NCI-H748 treated with DMSO at 0.1 percent for 48 hours (cell line): ENCODE measurements at regions not wholly inside any gene's neighbourhood (a gene's known extent, or its start where the extent isn't known, plus 50 kb on each side); places are given as distances from the start of the nearest gene placed in this dataset.

Experiments used
- DNase-seq: peaks from one replicate; lab custom pipeline; 2025; lab: John Stamatoyannopoulos, UW

DNA sequence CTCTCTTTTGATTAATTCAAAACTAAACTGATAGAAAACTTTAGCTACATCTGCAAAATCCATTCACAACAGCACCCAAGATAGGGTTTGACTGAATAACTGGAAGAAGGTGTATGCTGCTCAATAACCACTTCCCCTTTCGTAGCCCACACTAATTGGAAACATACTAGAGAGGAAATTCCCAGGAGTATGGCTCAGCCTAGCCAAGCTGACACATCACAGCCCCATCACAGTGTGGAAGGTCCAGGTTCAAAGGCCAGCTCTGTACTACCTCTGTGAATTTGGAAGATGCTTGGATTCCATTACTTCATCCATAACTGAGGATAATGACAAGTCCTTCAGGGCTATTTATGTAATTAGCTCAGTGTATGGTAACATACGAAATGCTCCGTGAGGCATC lies 185.4 kb downstream of the FBXO15 start:
- no peak for DNase-seq

DNA sequence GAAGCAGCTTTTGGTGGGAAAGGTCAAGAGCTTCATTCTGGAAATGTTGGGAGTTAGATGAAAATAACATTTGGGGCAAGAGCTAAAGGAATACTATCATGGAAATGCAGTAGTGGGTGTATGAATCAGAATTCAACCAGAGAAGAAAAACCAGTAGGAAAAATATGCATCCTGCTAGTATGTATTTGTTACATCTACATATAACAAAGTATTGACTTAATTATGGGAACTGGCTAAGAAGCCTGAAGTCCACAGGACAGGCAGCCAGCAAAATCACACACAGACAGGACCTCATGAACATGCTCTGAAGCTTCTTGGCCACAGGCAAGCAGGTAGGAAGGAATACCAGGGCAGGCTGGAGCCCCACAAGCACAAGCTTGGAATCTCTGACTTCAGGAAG lies 185.8 kb downstream of the FBXO15 start:
- DNase-seq, result no peak

DNA sequence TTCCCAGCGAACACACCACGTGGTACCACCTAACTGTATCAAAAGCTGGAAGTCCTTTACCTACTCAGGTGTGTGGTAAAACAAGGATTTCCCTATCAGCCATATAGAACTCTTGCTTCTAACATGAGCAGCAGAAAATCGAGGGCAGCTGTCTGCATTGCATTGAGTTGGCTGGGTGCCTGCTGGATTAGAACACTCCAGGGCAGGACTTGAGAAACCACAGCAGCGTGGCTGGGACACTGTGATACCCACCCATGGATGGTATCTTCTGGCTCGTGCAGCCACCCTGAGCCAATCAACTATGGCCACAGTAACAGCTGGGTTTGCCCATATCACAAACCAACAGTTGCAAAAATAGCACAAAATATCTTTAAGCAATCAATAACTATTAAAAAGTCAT lies 188.3 kb downstream of the FBXO15 start:
- no peak for DNase-seq

DNA sequence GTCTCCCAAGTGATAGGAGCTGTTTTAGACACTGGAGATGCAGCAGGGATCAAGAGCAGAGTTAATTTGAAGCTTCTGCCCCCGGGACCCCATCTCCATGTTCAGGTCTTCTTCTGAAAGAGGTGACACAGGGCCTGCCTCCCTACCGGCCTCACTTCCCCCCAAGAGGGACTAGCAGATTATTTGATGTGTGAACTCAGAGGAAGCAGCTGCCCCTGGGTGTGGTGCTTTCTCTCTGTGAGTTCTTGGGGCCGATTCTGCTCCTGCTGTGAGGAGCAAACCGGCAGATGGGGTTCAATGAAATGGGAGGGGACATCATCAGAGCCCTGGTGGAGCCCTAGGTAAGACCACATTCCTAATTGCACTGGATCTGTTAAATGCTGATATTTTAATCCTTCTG lies 193.4 kb downstream of the FBXO15 start:
- DNase-seq, result no peak

DNA sequence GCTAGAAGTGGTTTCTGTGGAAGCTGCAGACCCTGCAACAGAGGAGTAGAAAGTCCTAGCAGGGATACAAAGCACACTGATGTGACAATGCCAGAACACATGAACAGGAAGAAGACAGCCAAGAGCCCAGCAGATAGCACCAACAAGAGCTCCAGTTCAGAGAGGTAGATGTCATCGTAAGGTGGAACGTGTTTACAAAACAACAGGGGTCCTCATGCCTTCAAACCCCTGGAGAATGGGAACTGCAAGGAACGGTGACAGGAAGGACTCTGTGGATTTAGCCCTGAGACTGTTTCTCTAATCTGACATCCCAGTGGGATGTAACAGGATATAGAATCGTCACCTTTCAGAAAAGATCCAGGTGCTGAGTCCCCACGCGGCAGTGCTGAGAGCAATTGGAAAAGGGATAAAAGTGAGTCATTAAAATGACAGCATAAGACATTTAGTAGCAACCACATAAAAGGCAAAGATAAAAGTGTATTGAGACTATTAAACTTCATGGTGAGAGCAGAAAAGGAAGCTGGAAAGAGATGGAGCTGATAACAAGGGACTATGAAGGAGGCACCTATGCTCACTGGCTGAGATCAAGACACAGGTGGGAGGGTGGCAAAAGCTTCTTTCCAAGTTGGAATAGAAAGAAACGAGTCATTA lies 195.2 kb downstream of the FBXO15 start:
- DNase-seq, result no peak

DNA sequence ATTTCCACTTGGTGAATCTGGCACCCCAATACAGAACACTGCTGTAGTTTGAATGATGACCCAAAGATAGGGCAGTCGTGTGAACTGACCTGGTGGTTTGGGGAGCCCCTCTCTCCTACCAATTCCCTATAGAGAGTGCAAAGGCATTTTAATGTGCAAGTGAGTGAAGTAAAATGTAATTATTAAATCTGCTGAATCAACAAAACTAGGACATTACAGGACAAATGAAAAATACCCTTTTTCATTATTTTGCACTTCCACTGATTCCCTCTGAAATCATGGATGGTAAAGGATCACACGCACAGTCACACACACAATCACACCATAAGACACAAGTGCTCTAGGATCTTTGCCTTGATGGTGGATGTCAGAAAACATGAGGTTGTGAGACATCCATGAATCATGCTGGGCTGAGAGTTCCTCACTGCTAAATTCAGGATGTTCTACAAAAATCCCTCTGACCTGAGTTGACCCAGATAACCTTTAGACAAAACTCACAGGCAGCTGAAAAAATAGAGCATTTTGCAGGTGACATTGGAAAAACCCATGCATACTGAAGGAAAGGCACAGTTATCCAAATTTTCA lies 197.4 kb downstream of the FBXO15 start:
- no peak for DNase-seq

DNA sequence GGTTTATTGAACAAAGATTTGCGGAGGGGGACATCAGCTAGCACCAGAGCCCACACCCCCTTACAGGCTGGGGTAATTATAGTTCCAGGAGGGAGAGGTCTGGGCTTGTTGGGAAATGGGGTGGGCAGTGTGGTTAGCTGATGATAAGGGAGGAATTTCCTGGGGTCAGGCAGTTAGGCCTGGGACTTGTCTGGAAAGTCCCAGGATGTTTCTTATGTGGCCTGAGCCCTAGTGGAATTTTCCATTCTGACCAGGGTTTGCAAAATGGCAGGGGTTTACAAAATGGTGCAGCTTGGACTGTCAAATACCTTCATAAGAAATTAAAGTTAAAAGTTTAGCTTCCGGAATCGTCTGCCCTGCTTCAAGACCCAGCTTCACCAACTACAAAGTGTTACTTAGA lies 199.1 kb downstream of the FBXO15 start:
- no peak for DNase-seq

DNA sequence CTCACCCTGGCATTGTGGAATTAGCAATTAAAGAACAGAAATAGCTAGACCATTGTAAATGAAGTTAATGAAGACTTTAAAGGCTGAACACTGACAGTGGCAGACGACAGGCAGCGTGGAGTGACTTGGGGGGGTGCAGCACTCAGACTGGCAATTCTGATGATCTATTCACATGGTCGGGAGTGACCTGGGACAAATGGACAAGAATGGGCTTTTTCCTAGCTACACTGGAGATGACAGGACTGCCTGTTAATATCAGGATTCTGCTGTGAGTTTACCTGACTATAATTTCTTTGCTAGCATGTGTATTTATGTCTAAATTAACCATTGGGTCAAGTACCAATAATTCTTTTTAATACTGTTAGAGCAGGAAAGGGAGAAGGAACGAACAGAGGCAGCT lies 199.6 kb downstream of the FBXO15 start:
- no peak for DNase-seq

DNA sequence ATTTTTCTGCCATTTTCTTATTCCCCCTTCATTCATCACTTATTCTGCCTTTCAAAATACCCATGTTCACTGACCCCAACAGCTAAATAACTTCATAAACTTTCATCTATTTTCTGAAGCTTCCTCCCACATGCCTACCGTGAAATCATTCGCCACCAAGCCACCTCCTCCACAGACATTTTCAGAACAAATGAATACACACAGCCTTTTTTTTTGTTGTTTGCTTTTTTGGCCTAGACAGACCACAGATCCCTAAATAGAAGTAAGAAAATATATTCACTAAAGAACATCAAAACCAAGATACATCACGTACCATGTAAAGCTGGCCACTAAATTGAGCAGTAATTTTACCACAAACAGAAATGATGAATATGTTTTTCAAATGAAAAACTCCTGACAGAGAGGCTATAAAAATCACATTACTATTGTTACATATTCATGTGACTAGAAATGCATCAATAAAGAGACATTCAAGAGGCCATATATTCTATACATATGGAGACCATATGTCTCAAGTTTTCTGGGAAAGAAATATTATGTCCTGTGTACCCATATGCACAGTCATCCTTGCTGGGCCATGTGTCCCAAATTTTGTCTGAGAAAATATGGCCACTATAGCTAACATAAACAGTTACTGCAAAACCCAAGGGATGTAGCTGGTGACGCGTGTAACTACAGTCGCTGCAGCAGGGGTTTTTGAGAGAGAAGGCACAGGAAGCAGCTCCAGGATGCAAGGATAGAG lies 200.3 kb downstream of the FBXO15 start:
- no peak for DNase-seq

DNA sequence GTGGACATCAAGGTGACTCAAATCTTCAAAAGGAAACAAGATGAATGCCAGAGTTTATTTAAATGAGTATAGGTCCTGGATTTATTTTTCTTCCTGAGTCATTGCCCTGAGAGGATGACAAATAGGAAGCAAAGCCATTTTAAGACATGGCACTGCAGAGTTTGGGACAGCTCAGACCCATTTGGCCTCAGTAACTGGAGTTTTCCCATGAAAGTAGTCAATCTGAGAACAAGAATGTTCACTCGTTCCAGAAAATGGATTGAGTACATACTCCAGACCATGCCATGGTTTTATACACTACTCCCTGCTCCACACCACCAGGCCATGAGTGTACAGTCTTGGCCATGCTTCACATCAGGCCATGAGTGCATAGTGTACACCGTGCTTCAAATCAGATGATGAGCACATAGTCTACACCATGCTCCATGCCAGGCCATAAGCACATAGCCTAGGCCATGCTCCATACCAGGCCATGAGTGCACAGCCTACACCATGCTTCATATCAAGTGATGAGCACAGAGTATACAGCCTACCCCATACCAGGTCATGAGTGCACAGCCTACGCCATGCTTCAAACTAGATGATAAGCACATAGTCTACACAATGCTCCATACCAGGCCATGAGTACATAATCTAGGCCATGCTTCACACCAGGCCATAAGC lies 202.4 kb downstream of the FBXO15 start:
- no peak for DNase-seq

DNA sequence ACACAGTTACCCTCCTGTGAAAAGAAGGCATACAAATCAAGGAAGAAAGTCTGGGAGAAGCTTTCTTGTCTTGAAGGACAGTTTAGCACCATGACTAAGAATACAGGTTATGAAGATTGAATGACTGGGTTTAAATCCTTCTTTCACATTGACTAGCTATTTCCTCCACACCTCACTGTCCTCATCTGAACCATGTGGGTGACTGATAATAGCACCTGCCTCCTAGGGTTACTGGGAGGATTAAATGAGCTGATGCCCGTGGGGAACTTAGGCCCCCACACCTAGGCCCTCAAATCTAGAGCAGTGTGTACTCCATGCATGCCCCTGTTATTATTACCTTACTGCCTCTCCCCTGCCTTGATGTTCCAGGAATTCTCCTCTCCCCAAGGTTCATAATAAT lies 202.9 kb downstream of the FBXO15 start:
- DNase-seq, result no peak

DNA sequence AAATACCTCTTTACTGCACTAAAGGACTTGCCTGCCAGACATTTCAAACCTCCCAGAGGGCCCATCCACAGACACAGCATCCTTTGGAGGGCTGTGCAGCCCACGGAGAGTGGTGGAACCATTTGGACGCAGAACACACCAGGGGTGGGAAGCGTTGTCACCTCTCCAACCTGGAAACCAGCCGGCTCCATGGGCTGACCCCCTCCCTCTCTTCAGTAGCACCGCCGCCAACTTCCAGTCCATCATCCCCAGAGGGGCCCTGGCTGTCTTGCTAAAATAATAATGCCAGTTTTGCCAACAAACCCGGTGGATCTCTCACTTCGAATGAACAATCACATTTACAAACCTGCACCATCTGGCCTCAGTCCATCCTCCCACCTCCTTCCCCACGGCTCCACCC lies 203.9 kb downstream of the FBXO15 start:
- DNase-seq, result no peak

DNA sequence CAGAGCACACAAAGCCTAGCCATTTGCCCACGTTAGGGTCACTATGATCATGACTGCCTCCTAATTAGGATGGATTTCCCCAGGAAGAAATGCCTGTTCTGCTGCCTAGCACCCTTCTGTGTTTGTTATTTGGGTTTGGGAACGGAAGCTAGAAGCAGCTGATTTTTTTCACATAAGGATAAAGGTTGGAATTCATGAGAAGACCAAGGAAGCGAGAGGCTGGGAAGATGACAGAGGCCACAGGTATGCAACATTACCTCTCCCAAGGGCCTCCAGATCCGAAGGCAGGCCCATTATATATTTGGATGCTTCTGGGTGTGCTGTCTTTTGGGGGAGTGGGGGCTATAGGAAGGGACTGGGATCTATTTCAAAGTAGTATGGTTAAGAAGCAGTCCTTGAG lies 204.7 kb downstream of the FBXO15 start:
- no peak for DNase-seq

DNA sequence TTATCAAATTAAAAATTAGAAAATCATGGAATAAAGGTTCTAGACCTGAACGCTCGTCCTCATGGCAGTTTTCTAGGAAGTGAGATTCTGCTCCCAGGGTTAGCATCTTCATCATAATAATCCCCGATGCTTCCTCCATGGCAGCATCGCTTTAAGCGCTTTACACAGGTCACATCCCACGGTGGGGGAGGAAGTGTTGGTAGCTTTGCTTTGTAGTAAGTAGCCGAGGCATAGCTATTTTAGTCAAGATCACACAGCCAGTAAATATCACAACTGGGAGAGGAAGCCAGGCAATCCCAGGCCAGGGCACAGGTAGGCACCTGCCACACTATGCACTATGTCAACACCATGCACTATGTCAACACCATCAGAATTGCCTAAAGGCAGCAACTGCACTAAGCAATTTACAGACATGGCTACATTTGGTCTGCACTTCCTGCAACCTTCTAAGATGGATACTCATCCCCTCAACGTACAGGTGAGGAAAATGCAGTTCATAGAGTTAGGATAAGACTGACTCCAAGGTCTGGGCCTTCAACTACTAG lies 205.5 kb downstream of the FBXO15 start:
- peak; percentile 83 for DNase-seq

DNA sequence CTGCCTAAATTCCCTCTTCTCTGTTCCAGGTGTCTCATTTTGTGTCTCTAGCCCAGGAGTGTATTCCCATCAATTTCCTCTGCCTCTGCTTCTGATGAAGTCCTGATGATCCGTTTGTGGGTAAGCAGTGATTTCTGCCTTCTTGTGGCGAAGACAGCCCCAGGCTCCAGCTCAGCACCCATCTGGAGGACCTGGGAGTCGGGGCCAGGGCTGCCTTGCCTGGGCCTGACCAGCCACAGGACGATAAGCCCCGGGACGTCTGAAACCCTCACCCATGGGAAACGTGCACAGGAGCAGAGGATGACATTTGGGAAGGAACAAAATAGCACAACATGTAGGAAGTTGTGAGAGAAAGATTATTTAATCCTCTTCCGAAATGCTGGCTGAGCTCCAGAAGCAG lies 206.9 kb downstream of the FBXO15 start:
- no peak for DNase-seq

DNA sequence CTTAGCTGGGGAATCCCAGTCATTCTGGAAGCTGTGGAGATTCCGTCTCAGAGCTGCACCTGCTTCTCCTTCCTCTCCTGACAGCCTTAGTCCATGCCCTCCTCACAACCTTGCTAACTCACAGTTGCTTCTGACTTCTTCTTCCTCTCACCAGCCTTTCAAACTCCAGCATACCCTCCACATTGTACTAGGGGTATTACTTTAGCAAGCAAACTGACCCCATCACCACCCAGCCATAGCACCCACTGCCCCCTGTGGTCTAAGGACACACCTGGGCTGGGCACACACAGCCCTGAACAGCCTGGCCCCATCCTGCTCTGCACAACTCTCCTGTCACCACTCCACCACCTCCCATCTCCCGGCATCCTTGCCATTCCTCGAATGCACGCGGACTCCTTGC lies 208.2 kb downstream of the FBXO15 start:
- DNase-seq, result no peak

DNA sequence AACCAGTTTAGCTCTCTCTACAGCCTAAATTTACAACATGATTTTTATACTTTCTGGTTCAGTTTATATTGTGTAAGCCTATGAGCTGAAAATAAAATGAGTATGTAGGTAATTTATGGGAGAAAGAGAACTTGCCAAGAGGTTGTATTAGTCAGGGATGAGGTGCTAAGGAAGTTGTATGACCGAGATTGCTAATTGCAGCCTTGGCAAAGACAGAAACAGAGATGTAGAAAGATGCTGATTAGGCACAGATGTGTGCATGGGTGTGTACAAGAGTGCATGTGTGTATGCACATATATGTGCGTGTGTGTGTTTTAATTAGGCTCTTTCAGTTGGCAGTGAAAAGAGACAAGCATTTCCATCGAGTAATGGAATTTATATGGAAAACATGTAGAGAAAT lies 213.9 kb downstream of the FBXO15 start:
- DNase-seq, result no peak

DNA sequence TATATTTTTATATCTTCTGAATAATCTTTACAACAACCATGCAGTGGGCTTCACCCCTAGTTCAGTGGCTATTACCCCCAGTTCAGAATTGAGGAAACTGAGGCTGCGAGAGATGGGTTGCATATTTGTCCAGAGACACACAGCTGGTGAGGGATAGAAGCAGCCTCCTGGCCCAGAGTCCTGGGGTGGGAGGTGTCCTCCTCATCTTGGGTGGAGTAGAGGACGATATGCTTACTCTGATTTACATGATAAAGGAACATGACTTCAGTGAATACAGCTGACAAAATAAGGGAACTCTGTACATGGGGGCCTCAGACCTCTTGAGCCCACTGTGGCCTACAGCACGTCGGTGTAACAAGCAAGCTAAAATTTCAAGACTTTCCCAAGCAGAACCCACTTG lies 214.7 kb downstream of the FBXO15 start:
- no peak for DNase-seq

DNA sequence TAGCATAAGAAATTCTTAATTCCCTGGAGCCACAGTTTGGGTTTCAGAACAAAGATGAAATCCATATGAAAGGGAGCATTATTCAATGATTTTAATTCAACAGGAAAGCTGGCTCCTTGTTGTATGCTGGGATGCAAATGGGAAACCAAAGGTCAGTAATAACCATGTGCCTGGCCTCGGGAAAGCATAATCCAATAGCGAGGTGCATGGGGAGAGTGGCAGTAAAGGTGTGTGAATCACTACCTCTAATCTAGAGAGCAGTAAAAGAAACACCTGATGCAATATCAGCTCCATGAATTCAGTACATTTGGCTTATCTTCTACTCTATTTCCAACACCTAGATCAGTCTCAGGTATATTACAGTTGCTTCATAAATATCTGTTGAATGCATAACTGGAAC lies 220.1 kb downstream of the FBXO15 start:
- no peak for DNase-seq

DNA sequence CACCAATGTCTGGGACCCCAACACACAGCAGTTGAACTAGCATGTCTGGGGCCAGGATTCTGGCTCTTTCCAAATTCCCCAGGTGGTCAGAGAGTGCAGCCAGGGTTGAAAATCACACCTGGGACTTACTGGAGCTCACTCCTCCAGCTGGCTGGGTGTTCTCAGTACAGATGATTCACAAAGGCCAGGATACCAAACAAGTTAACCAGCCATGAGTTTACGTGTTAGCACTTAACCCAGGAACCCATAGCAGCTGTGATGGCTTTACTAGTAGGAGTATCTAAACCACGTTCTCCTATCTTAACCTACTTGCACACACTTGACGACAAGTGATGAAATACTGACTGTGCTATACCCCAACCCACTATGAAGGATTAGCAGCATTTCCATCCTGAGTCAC lies 222.8 kb downstream of the FBXO15 start:
- DNase-seq, result no peak

DNA sequence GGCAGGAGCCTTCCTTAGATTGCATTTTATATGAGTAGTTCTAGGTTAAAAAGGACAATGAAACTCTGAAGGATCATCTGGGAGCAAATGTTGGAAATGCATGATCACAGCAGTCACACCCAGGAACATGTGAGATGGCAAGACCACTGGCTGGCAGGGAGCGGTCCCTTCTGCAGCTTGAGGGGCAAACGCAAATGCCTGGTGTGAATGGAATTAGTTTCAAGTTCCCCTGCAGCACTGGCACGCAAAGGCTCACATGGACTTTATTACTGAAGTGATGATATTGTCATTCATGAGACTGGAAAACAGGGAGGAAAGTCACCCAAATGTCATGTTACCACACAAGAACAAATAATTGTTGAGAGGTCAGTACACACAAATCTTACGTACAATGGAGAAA lies 223.3 kb downstream of the FBXO15 start:
- DNase-seq, result no peak

DNA sequence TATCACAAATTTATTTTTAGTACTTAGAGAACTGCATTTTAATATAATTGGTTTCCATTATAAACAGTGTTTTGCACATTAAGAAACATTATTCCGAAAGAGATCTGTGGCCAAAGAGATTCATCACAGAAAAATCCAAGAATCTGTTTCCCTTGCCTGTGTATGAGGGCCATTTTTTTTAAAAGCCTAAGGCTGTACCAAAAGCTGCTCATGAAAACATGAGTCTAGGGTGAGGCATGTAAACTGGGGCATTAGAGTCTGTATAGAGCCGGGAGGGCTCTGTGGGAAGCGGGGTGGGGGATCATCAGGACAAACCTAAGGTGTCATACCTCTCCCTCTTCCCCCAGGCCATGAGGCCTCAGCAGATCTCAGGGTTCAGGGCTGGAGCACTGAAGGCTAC lies 223.8 kb downstream of the FBXO15 start:
- DNase-seq, result no peak

DNA sequence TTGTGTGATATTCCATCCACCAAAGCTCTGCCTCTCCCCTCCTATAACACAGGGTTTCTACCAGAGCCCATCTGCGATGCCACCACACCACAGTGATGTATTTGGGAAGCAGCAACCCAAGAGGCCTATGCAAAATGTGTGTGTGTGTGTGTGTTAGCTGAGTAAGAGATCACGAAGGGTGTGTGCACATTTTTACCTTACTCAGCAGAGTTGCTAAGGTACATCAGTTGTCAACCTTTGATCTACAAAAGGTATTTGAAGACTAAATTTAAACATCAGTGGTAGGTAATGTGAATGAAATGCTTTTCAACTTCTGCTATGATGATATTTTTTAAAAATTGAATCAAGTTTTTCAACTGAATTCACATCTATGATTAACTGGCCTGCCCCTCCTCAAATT lies 227.6 kb downstream of the FBXO15 start:
- no peak for DNase-seq
